Omental fat pad (tissue), 3 donors: ENCODE measurements at regions not wholly inside any gene's neighbourhood (a gene's known extent, or its start where the extent isn't known, plus 50 kb on each side); places are given as distances from the start of the nearest gene placed in this dataset.

Source experiments
- ATAC-seq: fragments of 150-250 bp; one replicate; pipeline ENCODE4 v1.9.1; 2016; ENCODE audit warnings: mild to moderate bottlenecking, moderate library complexity; ENCODE audit not compliant: low FRiP score
- DNase-seq: peaks from one replicate; pipeline ENCODE4 v3.0.0-alpha.2; 2019; ENCODE audit warnings: low spot score
- CTCF ChIP-seq, 3 donors: fragments of 450-650 bp; IDR thresholded peaks; one replicate each; pipeline ENCODE4 v1.5.1; 2016 to 2017; ENCODE audit warnings: antibody characterized with exemption in 3 of 3, mild to moderate bottlenecking in 3 of 3, moderate library complexity in 2 of 3

- ATAC-seq (no peak), DNase-seq (no peak)
- TF ChIP-seq CTCF (IDR thresholded peaks at IDR 0.05) = no peak
These were observed 308.6 kb upstream of the NRP1 start for GRCh38 chr10:33643042-33643441.

GRCh38 chr10:33638891-33639290, 304.4 kb upstream of the NRP1 start:
- ATAC-seq = no peak
- no peak for DNase-seq
- TF ChIP-seq CTCF (IDR thresholded peaks at IDR 0.05) = no peak

- no peak for TF ChIP-seq CTCF (IDR thresholded peaks at IDR 0.05)
- ATAC-seq (no peak), DNase-seq (no peak)
These were observed 303.9 kb upstream of the NRP1 start for GRCh38 chr10:33638374-33638773.

- DNase-seq = no peak
- no peak for TF ChIP-seq CTCF (IDR thresholded peaks at IDR 0.05)
These were observed 301.6 kb upstream of the NRP1 start for GRCh38 chr10:33635967-33636515.

GRCh38 chr10:33632432-33632831, 298.0 kb upstream of the NRP1 start:
- TF ChIP-seq CTCF (IDR thresholded peaks at IDR 0.05) = no peak
- no peak for DNase-seq
- ATAC-seq = no peak

More at GRCh38 chr10:33635967-33636515, 301.6 kb upstream of the NRP1 start:
- ATAC-seq = no peak

GRCh38 chr10:33631991-33632390, 297.5 kb upstream of the NRP1 start:
- no peak for DNase-seq

More at GRCh38 chr10:33631991-33632390, 297.5 kb upstream of the NRP1 start:
- no peak for ATAC-seq
- TF ChIP-seq CTCF (IDR thresholded peaks at IDR 0.05) = no peak
